A673 (cell line): ENCODE measurements at regions not wholly inside any gene's neighbourhood (a gene's known extent, or its start where the extent isn't known, plus 50 kb on each side); places are given as distances from the start of the nearest gene placed in this dataset.

Source experiments
- BruUV-seq: library from RNA; stranded (reverse); fragments of 400-500 nt; replicated peaks from 2 replicates; lab custom pipeline; 2021; lab: Mats Ljungman, UMichigan
- CTCF ChIA-PET: fragments of 300-600 bp; sonication (Branson Sonifier 250); formaldehyde crosslinking; loops from one replicate; lab custom pipeline; 2022; ENCODE audit warnings: antibody characterized with exemption; lab: Charles Lee
- POLR2A ChIA-PET: fragments of 300-600 bp; sonication (Branson Sonifier 250); formaldehyde crosslinking; loops from one replicate; lab custom pipeline; 2022; ENCODE audit warnings: antibody characterized with exemption; ENCODE audit not compliant: low non-redundant PET; lab: Charles Lee
- DNase-seq: peaks from one replicate; pipeline ENCODE4 v3.0.0-alpha.2; 2015; ENCODE audit warnings: low spot score
- H3K27ac ChIP-seq: fragments of 200-600 bp; sonication (generic); 2 replicates; pipeline ENCODE4 v1.5.1; 2016; ENCODE audit warnings: mixed run types, low read depth, mild to moderate bottlenecking, mixed read lengths, antibody characterized with exemption, low read length; ENCODE audit not compliant: poor library complexity, severe bottlenecking
- H3K27me3 ChIP-seq: fragments of 200-600 bp; sonication (generic); replicated peaks from 2 replicates; pipeline ENCODE4 v1.6.1; 2017; ENCODE audit warnings: mixed run types, low read depth, mild to moderate bottlenecking, mixed read lengths, antibody characterized with exemption, low read length; ENCODE audit not compliant: insufficient read depth, poor library complexity
- H3K36me3 ChIP-seq: fragments of 200-600 bp; sonication (generic); 2 replicates; pipeline ENCODE4 v1.6.1; 2016; ENCODE audit warnings: mixed run types, mild to moderate bottlenecking, mixed read lengths, antibody characterized with exemption, low read length; ENCODE audit not compliant: insufficient read depth, poor library complexity, severe bottlenecking
- H3K4me1 ChIP-seq: fragments of 200-600 bp; sonication (generic); 2 replicates; pipeline ENCODE4 v1.6.1; 2017; ENCODE audit warnings: mixed run types, mild to moderate bottlenecking, mixed read lengths, antibody characterized with exemption, low read length; ENCODE audit not compliant: insufficient read depth, poor library complexity, severe bottlenecking
- H3K4me3 ChIP-seq: fragments of 200-600 bp; sonication (generic); 2 replicates; pipeline ENCODE4 v1.5.1; 2016; ENCODE audit warnings: low read depth, mixed run types, mild to moderate bottlenecking, mixed read lengths, low read length; ENCODE audit not compliant: poor library complexity, severe bottlenecking
- H3K9me3 ChIP-seq: fragments of 200-600 bp; sonication (generic); 2 replicates; pipeline ENCODE4 v1.6.1; 2016; ENCODE audit warnings: mixed run types, low read depth, mild to moderate bottlenecking, mixed read lengths, antibody characterized with exemption, low read length; ENCODE audit not compliant: poor library complexity, severe bottlenecking
- EZH2 ChIP-seq: fragments of 200-600 bp; sonication (generic); IDR thresholded peaks from 2 replicates; pipeline ENCODE4 v1.6.1; 2017; ENCODE audit warnings: borderline replicate concordance, low read depth, mild to moderate bottlenecking, mixed read lengths, antibody characterized with exemption, low read length; ENCODE audit not compliant: poor library complexity, severe bottlenecking
- intact Hi-C: fragments of 100-400 bp; cut with micrococcal nuclease; formaldehyde crosslinking; loops from one replicate; pipeline ENCODE4 v1.10.0; 2022; ENCODE audit not compliant: unreplicated experiment
- TF ChIP-seq, protein P1 (sequence below): fragments of 300-800, 200-600 bp; sonication (generic); conservative IDR thresholded peaks from 2 replicates; pipeline ENCODE4 v1.5.1; 2017; ENCODE audit warnings: low read depth, mild to moderate bottlenecking, antibody characterized with exemption, low read length, moderate library complexity, mixed read lengths

DNA sequence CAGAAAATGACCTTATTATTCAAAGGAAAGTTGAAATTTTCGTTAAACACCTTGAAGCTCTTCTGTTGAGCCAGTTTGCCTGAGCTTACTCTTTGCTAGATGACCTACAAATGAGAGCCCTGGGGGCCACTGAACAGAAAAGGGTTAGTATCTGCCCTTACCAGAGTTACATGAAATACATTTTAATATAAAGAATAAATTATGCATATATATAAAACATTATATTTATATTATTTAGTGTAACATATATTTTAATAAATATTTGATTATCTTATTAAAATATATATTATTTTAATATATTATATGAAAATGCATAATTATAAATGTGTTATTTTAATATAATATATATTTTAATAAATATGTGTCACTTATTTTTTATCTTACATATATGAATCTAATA is 628.4 kb upstream of the TPK1 start:
- BruUV-seq = no TSS peak
- TF ChIP-seq, protein P1, sequence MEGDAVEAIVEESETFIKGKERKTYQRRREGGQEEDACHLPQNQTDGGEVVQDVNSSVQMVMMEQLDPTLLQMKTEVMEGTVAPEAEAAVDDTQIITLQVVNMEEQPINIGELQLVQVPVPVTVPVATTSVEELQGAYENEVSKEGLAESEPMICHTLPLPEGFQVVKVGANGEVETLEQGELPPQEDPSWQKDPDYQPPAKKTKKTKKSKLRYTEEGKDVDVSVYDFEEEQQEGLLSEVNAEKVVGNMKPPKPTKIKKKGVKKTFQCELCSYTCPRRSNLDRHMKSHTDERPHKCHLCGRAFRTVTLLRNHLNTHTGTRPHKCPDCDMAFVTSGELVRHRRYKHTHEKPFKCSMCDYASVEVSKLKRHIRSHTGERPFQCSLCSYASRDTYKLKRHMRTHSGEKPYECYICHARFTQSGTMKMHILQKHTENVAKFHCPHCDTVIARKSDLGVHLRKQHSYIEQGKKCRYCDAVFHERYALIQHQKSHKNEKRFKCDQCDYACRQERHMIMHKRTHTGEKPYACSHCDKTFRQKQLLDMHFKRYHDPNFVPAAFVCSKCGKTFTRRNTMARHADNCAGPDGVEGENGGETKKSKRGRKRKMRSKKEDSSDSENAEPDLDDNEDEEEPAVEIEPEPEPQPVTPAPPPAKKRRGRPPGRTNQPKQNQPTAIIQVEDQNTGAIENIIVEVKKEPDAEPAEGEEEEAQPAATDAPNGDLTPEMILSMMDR = no peak
- no peak for TF ChIP-seq EZH2

DNA sequence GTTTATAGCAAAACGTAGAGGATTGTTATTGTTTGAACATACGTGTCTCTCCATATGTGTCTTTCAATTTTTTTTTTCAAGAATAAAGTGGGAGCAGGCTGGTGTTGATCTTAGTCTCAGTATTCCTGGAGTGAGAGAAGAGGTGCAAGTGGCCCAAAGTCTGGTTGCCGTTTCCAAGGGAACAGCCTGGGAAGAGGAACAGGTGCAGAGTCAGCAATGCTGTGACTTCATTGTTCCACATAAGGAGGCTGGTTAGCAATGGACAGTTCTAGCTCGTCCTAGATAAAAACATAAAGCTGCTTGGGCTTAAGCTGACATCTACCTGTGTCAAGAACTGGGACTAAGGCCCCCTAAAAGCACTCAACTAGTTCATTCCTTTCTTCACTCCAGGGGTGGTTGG is 626.6 kb upstream of the TPK1 start:
- Histone ChIP-seq H3K27ac (no peak overlapping the region), H3K9me3 (peaks cover 25% of the 10 kb centered on the region), H3K36me3 (no peaks in the 10 kb centered on the region), H3K27me3 (no peaks in the 10 kb centered on the region), H3K4me1 (no peaks in the 10 kb centered on the region), H3K4me3 (no peak overlapping the region)
- ChIA-PET CTCF (no interaction called here), POLR2A (no interaction called here)
- DNase-seq = no peak
- no TSS peak for BruUV-seq
- intact Hi-C loops = no loop called here
- TF ChIP-seq EZH2 = no peak
- TF ChIP-seq, protein P1 = no peak

More for the DNA sequence above, 628.4 kb upstream of the TPK1 start:
- no peaks in the 10 kb centered on the region for H3K36me3 ChIP-seq
- POLR2A ChIA-PET = no interaction called here
- intact Hi-C loops = no loop called here
- H3K27ac ChIP-seq = no peak overlapping the region
- H3K4me1 ChIP-seq = no peaks in the 10 kb centered on the region
- no peaks in the 10 kb centered on the region for H3K27me3 ChIP-seq
- peaks cover 25% of the 10 kb centered on the region for H3K9me3 ChIP-seq
- CTCF ChIA-PET = no interaction called here
- no peak for DNase-seq
- H3K4me3 ChIP-seq = no peak overlapping the region

DNA sequence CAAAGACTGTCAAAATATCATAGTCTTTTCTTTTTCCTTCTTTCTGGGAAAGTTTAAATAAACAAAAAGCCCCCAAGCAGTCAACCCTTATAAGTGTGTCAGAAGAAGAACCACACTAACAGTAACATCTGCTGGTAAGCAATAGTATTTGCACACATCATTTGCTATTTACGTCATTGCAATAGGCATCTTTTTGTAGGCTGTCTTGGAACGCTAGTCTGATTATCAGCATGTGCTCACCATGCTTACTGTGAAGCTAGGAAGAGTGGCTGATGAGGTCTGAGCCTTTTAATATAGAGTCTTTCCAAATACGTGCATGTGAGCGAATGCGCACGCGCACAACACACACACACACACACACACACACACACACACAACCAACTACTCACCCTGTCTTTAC is 599.0 kb upstream of the TPK1 start:
- H3K27me3 ChIP-seq = no peaks in the 10 kb centered on the region
- CTCF ChIA-PET = no interaction called here
- TF ChIP-seq EZH2 = no peak
- TF ChIP-seq, protein P1 = no peak
- intact Hi-C loops = no loop called here
- H3K36me3 ChIP-seq = no peaks in the 10 kb centered on the region
- no TSS peak for BruUV-seq
- no peak overlapping the region for H3K27ac ChIP-seq
- H3K9me3 ChIP-seq = peaks cover 22% of the 10 kb centered on the region
- POLR2A ChIA-PET = no interaction called here
- H3K4me1 ChIP-seq = no peaks in the 10 kb centered on the region
- no peak for DNase-seq
- H3K4me3 ChIP-seq = no peak overlapping the region
